ENCODE measurements at regions not wholly inside any gene's neighbourhood (a gene's known extent, or its start where the extent isn't known, plus 50 kb on each side); places are given as distances from the start of the nearest gene placed in this dataset.

DNA sequence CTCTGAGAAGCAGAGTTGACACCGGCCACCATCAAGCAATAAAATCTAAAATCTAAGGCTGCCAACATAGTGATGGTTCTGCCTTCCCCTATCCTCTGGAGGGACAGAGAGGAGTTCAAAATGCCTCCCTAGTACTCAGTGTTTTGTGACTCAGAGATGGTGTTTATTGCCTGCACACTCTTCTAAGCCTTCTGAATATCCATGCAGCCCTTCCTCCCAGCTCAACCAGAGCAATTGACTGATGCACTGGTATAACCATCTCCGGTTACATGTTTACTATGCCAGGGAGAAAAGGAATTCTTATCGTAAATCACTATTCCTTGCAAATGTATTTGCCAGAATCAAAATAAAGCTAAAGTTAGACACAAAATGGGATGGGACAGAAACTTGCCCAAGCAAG lies 132.9 kb upstream of the RAB4A start:
- no peaks in the 10 kb centered on the region for H3K4me1 ChIP-seq (replicated peaks in 1 of 2)
- no peak overlapping the region for H3K27ac ChIP-seq
- no peaks in the 10 kb centered on the region for H3K9me3 ChIP-seq (replicated peaks in 1 of 3)
- no peak overlapping the region for H3K4me3 ChIP-seq
- TF ChIP-seq, protein P1, sequence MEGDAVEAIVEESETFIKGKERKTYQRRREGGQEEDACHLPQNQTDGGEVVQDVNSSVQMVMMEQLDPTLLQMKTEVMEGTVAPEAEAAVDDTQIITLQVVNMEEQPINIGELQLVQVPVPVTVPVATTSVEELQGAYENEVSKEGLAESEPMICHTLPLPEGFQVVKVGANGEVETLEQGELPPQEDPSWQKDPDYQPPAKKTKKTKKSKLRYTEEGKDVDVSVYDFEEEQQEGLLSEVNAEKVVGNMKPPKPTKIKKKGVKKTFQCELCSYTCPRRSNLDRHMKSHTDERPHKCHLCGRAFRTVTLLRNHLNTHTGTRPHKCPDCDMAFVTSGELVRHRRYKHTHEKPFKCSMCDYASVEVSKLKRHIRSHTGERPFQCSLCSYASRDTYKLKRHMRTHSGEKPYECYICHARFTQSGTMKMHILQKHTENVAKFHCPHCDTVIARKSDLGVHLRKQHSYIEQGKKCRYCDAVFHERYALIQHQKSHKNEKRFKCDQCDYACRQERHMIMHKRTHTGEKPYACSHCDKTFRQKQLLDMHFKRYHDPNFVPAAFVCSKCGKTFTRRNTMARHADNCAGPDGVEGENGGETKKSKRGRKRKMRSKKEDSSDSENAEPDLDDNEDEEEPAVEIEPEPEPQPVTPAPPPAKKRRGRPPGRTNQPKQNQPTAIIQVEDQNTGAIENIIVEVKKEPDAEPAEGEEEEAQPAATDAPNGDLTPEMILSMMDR (IDR thresholded peaks at IDR 0.05): no peak
- TF ChIP-seq POLR2A (IDR thresholded peaks at IDR 0.05): no peak
- no peaks in the 10 kb centered on the region for H3K36me3 ChIP-seq (replicated peaks in 1 of 2)
- DNase-seq: no peak
- intact Hi-C loops (cut with DNase I): no loop called here
- 86 to 91% (median 90%) methylated on average over 2 to 3 of the region's 3 CpGs for WGBS, 4 donors
- peaks cover 9% of the 10 kb centered on the region for H3K27me3 ChIP-seq

DNA sequence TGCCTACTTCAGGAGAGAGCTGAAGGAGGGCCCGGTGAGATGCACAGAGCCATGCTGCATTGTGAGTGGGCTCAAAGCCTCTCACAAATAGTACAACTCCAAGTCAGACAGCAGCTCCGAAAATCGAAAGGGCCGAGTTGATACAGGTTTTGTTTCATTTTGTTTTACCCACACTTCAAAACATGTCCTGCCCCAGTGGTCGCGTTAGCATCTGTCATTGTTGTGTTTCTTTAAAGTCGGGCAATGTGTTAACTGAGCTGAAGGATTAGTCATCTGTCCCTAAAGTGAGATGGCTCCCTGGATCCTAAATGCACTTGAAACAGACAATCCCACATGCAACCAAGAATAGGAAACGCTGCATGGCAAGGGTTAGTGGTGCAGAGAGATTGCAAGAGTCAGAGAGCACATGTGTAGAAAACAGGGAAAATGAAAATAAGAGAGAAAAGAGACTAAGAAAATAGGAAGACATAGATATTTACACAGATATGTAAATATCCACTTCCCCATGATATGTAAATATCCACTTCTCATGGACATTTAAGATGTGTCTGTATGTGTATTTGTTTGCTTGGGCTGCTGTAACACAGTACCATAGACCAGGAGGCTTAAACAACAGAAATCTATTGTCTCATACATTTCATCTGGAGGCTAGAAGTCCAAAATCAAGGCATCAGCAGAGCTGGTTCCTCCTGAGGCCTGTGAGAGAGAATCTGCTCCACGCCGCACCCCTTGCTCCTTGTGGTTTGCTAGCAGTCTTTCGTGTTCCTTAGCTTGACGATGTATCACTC lies 131.4 kb upstream of the RAB4A start:
- no peaks in the 10 kb centered on the region for H3K9me3 ChIP-seq (replicated peaks in 1 of 3)
- H3K27ac ChIP-seq: no peak overlapping the region
- 82 to 88% (median 85%) methylated on average over 12 of the region's 12 CpGs for WGBS, 4 donors
- no peak for TF ChIP-seq POLR2A (IDR thresholded peaks at IDR 0.05)
- TF ChIP-seq, protein P1 (IDR thresholded peaks at IDR 0.05): no peak
- intact Hi-C loops (cut with DNase I): no loop called here
- no peak overlapping the region for H3K4me3 ChIP-seq
- no peaks in the 10 kb centered on the region for H3K27me3 ChIP-seq
- no peaks in the 10 kb centered on the region for H3K36me3 ChIP-seq (replicated peaks in 1 of 2)
- no peak for DNase-seq
- H3K4me1 ChIP-seq (replicated peaks in 1 of 2): no peaks in the 10 kb centered on the region

DNA sequence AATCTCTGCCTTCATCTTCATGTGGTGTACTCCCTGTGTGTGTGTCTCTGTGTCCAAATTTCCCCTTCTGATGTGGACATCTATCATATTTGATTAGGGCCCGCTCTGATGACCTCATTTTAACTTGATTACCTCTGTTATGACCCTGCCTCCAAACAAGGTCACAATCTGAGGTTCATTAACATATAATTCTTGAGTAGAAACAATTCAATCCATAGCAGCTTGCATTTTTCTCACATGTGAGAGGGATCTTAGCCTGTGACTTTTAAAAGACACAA lies 130.9 kb upstream of the RAB4A start:
- H3K27me3 ChIP-seq: peaks cover 4% of the 10 kb centered on the region
- no peaks in the 10 kb centered on the region for H3K9me3 ChIP-seq (replicated peaks in 1 of 3)
- H3K27ac ChIP-seq: no peak overlapping the region
- no peak overlapping the region for H3K4me3 ChIP-seq
- 69 to 83% (median 70%) methylated on average over 1 of the region's 1 CpG for WGBS, 4 donors
- H3K4me1 ChIP-seq (replicated peaks in 1 of 2): no peaks in the 10 kb centered on the region
- H3K36me3 ChIP-seq (replicated peaks in 1 of 2): no peaks in the 10 kb centered on the region
- no peak for DNase-seq
- intact Hi-C loops (cut with DNase I): no loop called here
- TF ChIP-seq, protein P1 (IDR thresholded peaks at IDR 0.05): no peak
- no peak for TF ChIP-seq POLR2A (IDR thresholded peaks at IDR 0.05)

- Histone ChIP-seq H3K4me3 (no peak overlapping the region), H3K9me3 (replicated peaks in 1 of 3) (no peaks in the 10 kb centered on the region), H3K27ac (no peak overlapping the region), H3K27me3 (peaks cover 4% of the 10 kb centered on the region), H3K36me3 (replicated peaks in 1 of 2) (no peaks in the 10 kb centered on the region), H3K4me1 (replicated peaks in 1 of 2) (no peaks in the 10 kb centered on the region)
- DNase-seq: no peak
- TF ChIP-seq, protein P1 (IDR thresholded peaks at IDR 0.05): no peak
- no peak for TF ChIP-seq POLR2A (IDR thresholded peaks at IDR 0.05)
- intact Hi-C loops (cut with DNase I): no loop called here
- 89 to 100% (median 99%) methylated on average over 2 of the region's 2 CpGs for WGBS, 4 donors
Observed at GRCh38 chr1:229141271-229141670, 129.6 kb upstream of the RAB4A start.
